Right atrium auricular region (tissue), 2 donors: ENCODE measurements at regions not wholly inside any gene's neighbourhood (a gene's known extent, or its start where the extent isn't known, plus 50 kb on each side); places are given as distances from the start of the nearest gene placed in this dataset.
A peak's percentile ranks its signal among the peaks of the same experiment; 100 is the strongest.
"Not testable (repeated sequence)": the region's sequence is repeated elsewhere in the genome, so short reads cannot be mapped to it uniquely, and the experiment has no call there.

Experiments used
- DNase-seq: peaks from one replicate; pipeline ENCODE4 v3.0.0-alpha.2; 2019; ENCODE audit warnings: low spot score
- H3K27ac ChIP-seq, 2 donors: fragments of 200-600 bp; sonication (generic); 1 replicate in 1 of 2; 2 replicates in 1 of 2; pipeline ENCODE4 v1.5.1; 2016 to 2019
- H3K27me3 ChIP-seq, 2 donors: fragments of 200-600 bp; sonication (generic); one replicate each; pipeline versions ENCODE4 v1.5.1 to v1.6.0; 2017 to 2019
- H3K36me3 ChIP-seq: fragments of 200-600 bp; sonication (generic); one replicate; pipeline ENCODE4 v1.5.1; 2016
- H3K4me1 ChIP-seq, 2 donors: fragments of 200-600 bp; sonication (generic); one replicate each; pipeline versions ENCODE4 v1.5.1 to v1.6.0; 2017 to 2019
- H3K4me3 ChIP-seq, 2 donors: fragments of 200-600 bp; sonication (generic); 1 replicate in 1 of 2; 2 replicates in 1 of 2; pipeline ENCODE4 v1.5.1; 2017 to 2019; ENCODE audit warnings: mild to moderate bottlenecking in 1 of 2, moderate library complexity in 1 of 2
- H3K9me3 ChIP-seq, 2 donors: fragments of 200-600 bp; sonication (generic); one replicate each; pipeline ENCODE4 v1.5.1; 2019
- CTCF ChIP-seq, 2 donors: fragments of 200-600 bp; sonication (generic); IDR thresholded peaks; one replicate each; pipeline ENCODE4 v1.5.1; 2019; ENCODE audit warnings: antibody characterized with exemption in 2 of 2

- no peaks in the 10 kb centered on the region for H3K36me3 ChIP-seq
- no peak overlapping the region for H3K4me3 ChIP-seq
- no peak for DNase-seq
- no peaks in the 10 kb centered on the region for H3K9me3 ChIP-seq
- no peaks in the 10 kb centered on the region for H3K27me3 ChIP-seq
- H3K4me1 ChIP-seq, result no peaks in the 10 kb centered on the region
- H3K27ac ChIP-seq, result no peak overlapping the region
- TF ChIP-seq CTCF (IDR thresholded peaks at IDR 0.05), result no peak
Measured at GRCh38 chr5:82473262-82473661, 195.1 kb upstream of the RPS23 start.

DNA sequence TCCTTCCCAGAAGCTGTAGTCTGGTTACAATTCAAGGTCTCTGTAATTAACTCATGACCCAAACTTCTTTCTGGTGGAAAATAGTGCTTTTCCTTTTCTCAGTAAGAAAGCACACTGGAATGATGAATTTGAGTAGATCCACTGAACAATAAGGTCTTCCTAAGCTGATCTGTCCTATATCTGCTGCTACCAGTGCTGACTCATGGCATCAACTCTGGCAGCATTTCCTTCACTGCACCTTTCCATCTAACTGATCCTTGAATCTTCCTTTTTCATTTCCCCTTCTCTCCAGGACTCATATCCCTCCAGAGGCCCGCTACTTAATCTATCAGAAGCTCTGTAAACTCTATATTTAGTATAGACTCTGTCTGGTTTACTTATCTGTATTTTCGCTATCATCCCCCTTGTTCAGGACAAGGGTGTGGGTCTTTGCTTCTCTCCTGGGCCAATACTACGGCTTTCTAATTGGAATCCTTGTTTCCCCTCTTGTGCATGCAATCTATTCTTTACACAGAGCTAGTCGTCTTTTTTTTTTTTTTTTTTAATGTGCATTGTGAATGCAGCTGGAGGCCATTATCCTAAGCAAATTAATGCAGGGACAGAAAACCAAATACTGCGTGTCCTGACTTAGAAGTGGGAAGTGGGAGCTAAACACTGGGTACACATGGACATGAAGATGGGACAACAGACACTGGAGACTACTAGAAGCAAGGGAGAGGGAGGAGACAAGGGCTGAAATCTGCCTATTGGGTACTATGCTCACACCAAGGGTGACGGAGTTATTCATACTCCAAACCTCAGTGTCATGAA lies 192.2 kb upstream of the RPS23 start:
- Histone ChIP-seq H3K27ac (no peak overlapping the region), H3K4me1 (no peaks in the 10 kb centered on the region), H3K9me3 (no peaks in the 10 kb centered on the region), H3K27me3 (no peaks in the 10 kb centered on the region), H3K4me3 (no peak overlapping the region), H3K36me3 (no peaks in the 10 kb centered on the region)
- no peak for DNase-seq
- no peak for TF ChIP-seq CTCF (IDR thresholded peaks at IDR 0.05)

GRCh38 chr5:82466986-82467561 lies 188.9 kb upstream of the RPS23 start:
- peak overlapping the region in 1 of 2 donors; percentile 21 for H3K4me3 ChIP-seq
- no peaks in the 10 kb centered on the region for H3K36me3 ChIP-seq
- TF ChIP-seq CTCF (IDR thresholded peaks at IDR 0.05), result peak in 1 of 2 donors; percentile 31
- H3K9me3 ChIP-seq, result peaks cover 0 to 7% of the 10 kb centered on the region in 2 donors
- peak; percentile 61 for DNase-seq
- no peaks in the 10 kb centered on the region for H3K4me1 ChIP-seq
- no peaks in the 10 kb centered on the region for H3K27me3 ChIP-seq
- peak overlapping the region in 1 of 2 donors; percentile 29 for H3K27ac ChIP-seq

- no peak overlapping the region for H3K4me3 ChIP-seq
- no peak for TF ChIP-seq CTCF (IDR thresholded peaks at IDR 0.05)
- no peak for DNase-seq
Measured at GRCh38 chr5:82465235-82465634, 187.1 kb upstream of the RPS23 start.

GRCh38 chr5:82459626-82460025 lies 181.5 kb upstream of the RPS23 start:
- Histone ChIP-seq H3K9me3 (peaks cover 0 to 14% of the 10 kb centered on the region in 2 donors), H3K27ac (no peak overlapping the region), H3K4me1 (no peaks in the 10 kb centered on the region), H3K27me3 (no peaks in the 10 kb centered on the region), H3K36me3 (no peaks in the 10 kb centered on the region), H3K4me3 (no peak overlapping the region)
- DNase-seq, result no peak
- no peak for TF ChIP-seq CTCF (IDR thresholded peaks at IDR 0.05)

More at GRCh38 chr5:82465235-82465634, 187.1 kb upstream of the RPS23 start:
- Histone ChIP-seq H3K9me3 (peaks cover 0 to 7% of the 10 kb centered on the region in 2 donors), H3K27me3 (no peaks in the 10 kb centered on the region), H3K4me1 (no peaks in the 10 kb centered on the region), H3K27ac (no peak overlapping the region), H3K36me3 (no peaks in the 10 kb centered on the region)

GRCh38 chr5:82455317-82455716 lies 177.2 kb upstream of the RPS23 start:
- not testable (repeated sequence) for DNase-seq, H3K27ac ChIP-seq, H3K4me3 ChIP-seq, H3K27me3 ChIP-seq, H3K4me1 ChIP-seq, H3K36me3 ChIP-seq
- peaks cover 0 to 20% of the 10 kb centered on the region in 2 donors for H3K9me3 ChIP-seq
